Body of pancreas (tissue), 4 donors: ENCODE measurements at regions not wholly inside any gene's neighbourhood (a gene's known extent, or its start where the extent isn't known, plus 50 kb on each side); places are given as distances from the start of the nearest gene placed in this dataset.

Source experiments
- CTCF ChIP-seq, 7 experiments: fragments of 450-650 bp in 4 of 7; fragments of 200-600 bp in 3 of 7; sonication (generic) in 3 of 7; IDR thresholded peaks; one replicate each; pipeline ENCODE4 v1.5.1; 2016 to 2019; ENCODE audit warnings: antibody characterized with exemption in 7 of 7
- POLR2A ChIP-seq, 3 donors: fragments of 450-650 bp; IDR thresholded peaks; one replicate each; pipeline ENCODE4 v1.6.1; 2016; ENCODE audit warnings: antibody characterized with exemption in 3 of 3, mild to moderate bottlenecking in 2 of 3

- no peak for TF ChIP-seq CTCF (IDR thresholded peaks at IDR 0.05)
- TF ChIP-seq POLR2A (IDR thresholded peaks at IDR 0.05), result no peak
These were observed 114.3 kb downstream of the NAV1 start for GRCh38 chr1:201653233-201653632.
